ENCODE measurements at regions not wholly inside any gene's neighbourhood (a gene's known extent, or its start where the extent isn't known, plus 50 kb on each side); places are given as distances from the start of the nearest gene placed in this dataset.
"Not testable (repeated sequence)": the region's sequence is repeated elsewhere in the genome, so short reads cannot be mapped to it uniquely, and the experiment has no call there.

DNA sequence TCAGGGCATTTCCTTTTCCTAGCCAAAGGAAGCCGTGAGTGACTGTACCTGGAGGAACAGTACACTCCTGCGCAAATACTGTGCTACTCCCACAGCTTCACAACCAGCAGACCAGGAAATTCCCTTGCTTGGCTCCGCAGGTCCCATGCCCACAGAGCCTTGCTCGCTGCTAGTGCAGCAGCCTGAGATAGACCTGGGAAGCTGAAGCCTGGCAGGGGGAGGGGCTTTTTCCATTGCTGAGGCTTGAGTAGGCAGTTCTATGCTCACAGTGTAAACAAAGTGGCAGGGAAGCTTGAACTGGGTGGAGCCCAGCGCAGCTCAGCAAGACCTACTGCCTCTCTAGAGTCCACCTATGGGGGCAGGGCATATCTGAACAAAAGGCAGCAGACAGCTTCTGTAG lies 291.2 kb downstream of the HGF start:
- DNase-seq (ENCODE audit: low spot score) = no peak

- DNase-seq (ENCODE audit: low spot score) = not testable (repeated sequence)
Observed at GRCh38 chr7:81478201-81478600, 291.6 kb downstream of the HGF start.

DNA sequence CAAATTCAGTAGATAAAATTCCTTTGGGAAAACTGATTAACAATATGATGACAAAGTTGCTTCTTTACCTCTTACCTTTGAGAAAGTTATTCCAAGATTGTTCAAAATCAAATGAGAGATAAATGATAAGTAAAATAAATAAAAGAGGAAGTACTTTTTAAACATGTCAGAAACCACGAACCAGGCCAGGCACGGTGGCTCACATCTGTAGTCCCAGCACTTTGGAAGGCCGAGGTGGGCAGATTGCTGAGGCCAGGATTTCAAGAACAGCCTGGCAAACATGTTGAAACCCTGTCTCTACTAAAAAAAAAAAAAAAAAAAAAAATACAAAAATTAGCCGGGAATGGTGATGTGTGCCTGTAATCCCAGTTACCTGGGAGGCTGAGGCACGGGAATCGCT lies 296.6 kb downstream of the HGF start:
- no peak for DNase-seq (ENCODE audit: low spot score)

DNA sequence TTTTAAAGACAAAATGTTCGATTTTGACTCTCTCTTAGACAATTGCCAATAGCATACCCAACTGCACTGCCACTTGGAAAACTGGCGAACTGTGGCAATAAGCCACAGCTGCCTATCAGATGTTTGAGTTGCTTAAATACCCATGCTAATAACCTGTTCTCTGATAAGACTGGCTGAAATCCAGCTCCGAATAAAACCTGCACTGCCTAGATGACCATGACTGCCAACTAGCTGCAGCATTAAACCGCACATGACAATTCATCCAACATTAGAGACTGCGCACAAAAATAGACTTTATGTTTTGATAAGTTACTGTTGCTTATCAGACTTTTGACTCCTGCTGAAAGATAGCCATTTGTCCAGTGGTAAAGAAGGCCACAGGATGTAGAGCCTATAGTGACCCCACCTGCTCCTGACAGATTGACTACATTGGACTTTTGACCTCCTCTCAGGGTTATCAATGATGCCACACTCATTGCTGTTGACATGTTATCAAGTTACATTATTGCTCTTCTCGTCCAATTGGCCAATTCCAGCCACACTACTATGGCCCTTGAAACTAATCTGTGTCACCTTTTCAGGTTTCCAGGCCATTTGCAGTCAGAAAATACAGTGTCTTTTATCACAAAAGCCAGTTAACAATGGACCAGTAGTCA lies 299.0 kb downstream of the HGF start:
- no peak for DNase-seq (ENCODE audit: low spot score)

DNA sequence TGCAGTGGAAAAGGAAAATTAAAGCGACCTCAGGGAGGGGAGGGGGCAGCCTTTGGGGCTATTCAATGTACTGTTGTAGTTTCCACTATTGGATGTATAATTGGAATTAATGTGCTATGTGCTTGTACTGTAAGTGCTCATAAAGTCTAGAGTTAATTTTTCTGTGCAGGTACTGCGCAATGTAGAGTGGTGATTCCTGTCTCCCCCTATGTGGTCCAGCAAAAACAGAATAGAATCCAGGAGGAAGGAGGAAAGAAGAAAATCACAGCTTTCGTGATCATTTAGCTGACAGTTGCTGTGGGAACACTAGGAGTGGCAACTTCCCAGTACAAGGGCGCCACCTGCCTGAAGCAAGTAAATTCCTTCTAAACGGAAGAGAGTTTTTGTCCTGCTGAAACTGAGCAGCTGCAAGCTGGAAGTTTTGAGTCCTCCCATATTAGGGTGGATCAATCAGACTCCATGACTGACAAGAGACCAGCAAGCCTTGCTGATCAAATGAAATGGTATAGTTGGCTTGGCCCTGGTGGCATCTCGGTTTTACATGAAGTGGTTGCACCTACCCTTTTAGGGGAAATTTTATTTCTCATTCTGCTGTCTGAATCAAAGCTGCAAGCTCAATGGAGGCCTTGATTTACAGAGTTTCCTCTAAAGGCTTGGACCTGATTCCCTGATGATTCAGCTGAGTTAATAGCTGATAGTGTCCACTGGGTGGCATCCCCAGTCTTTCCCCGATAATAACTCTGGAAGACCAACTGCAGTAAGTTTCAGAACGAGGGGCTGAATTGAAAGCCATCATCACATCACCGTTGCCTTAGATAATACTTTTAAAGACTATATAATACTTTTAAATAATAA lies 299.8 kb downstream of the HGF start:
- DNase-seq (ENCODE audit: low spot score) = peak; percentile 67

GRCh38 chr7:81469153-81469868 lies 300.5 kb downstream of the HGF start:
- no peak for DNase-seq (ENCODE audit: low spot score)

- no peak for DNase-seq (ENCODE audit: low spot score)
Observed at GRCh38 chr7:81468526-81468925, 301.3 kb downstream of the HGF start.

DNA sequence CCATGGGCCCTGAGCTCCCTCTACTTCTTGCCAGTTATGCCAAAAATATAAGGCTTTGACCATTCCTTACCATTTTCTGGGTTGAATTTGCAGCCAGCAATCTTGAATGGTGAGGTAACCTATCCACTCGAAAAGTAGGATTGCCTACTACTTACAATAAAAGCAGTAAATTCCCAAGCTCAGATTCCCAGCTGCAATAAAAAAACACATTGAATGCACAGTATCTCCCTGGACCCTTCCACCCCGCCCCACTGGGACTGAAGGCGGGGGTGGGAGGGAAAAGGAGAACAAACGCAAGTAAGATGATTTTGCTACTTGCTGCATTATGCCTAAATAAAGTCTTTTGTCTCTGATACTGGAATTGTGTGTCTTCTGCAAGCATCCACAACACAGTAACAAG lies 301.9 kb downstream of the HGF start:
- no peak for DNase-seq (ENCODE audit: low spot score)

- no peak for DNase-seq (ENCODE audit: low spot score)
Observed at GRCh38 chr7:81462672-81463071, 307.2 kb downstream of the HGF start.

GRCh38 chr7:81460250-81461045 lies 309.4 kb downstream of the HGF start:
- DNase-seq (ENCODE audit: low spot score) = no peak

- no peak for DNase-seq (ENCODE audit: low spot score)
Observed at GRCh38 chr7:81459485-81459884, 310.4 kb downstream of the HGF start.

GRCh38 chr7:81457852-81458522 lies 311.9 kb downstream of the HGF start:
- peak; percentile 40 for DNase-seq (ENCODE audit: low spot score)

GRCh38 chr7:81453770-81454169 lies 316.1 kb downstream of the HGF start:
- DNase-seq (ENCODE audit: low spot score) = not testable (repeated sequence)

GRCh38 chr7:81449105-81449504 lies 320.7 kb downstream of the HGF start:
- no peak for DNase-seq (ENCODE audit: low spot score)

DNA sequence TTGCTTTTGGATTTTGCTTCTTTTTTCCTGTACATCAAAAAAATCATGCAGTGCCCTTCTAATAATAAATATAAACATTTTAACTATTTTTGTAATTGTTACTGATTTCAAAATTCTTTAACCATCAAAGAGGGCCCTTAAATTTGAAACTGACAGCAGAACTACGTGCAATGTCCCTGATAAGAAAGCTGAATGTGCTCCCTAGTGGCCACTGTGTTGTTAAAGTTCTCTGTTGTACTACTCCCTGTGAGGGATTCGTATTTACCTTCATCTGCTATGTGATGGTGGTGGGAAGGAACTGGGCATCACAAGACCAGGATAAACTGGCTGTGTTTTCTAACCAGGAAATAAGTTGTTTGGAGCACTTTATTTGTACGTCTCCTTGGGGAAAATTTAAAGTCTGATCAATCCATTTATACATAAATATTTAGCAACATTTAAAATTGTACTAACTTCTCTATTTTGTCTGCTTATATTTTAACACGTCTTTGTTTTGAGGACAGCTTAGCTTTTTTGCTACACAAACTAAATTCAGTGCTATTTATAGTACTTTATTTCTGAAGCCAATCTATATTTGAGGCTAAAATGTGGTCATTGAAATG lies 322.4 kb downstream of the HGF start:
- peak; percentile 78 for DNase-seq (ENCODE audit: low spot score)

DNA sequence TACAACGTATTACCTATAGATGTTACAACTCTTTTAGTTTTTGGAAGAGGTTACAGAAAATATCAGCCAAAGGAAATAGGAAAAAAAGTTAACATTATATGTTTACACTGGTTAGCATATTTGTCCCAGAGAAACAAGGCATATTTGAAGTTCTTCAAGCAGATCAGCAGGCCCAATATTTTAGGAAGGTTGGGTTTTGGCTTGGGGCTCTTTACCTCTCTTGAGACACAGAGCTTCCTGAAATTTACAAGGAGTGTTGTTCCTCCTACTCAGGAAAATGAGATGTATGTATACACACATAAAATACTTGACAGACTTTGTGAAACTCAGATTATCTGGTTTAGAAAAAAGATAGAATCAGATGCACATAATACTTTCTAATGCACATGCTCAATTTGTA lies 323.6 kb downstream of the HGF start:
- DNase-seq (ENCODE audit: low spot score) = no peak

GRCh38 chr7:81445462-81445861 lies 324.4 kb downstream of the HGF start:
- no peak for DNase-seq (ENCODE audit: low spot score)

- DNase-seq (ENCODE audit: low spot score) = no peak
Observed at GRCh38 chr7:81441750-81442149, 328.1 kb downstream of the HGF start.

DNA sequence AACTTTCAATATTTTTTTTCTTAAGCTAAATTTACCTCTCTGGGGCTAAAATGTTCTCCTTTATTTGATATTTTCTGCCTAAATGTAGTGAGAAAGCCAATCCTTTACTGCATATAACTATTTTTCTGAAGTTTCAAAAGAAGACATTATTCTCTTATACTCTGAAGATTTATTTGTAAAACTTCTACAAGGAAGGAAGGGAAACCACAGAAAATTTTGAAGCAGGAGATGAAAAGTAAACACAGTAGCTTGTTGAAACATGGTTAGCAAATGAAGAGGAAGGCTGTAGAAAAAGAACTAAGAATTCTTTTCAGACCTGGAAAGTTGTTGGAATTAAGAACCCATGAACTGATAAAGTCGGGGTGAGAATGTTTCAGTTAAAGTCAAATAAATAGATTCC lies 330.3 kb downstream of the HGF start:
- no peak for DNase-seq (ENCODE audit: low spot score)

- DNase-seq (ENCODE audit: low spot score) = not testable (repeated sequence)
Observed at GRCh38 chr7:81437160-81437559, 332.7 kb downstream of the HGF start.

Data from A172 (cell line).